HG03108 (cell line): ENCODE measurements at regions not wholly inside any gene's neighbourhood (a gene's known extent, or its start where the extent isn't known, plus 50 kb on each side); places are given as distances from the start of the nearest gene placed in this dataset.
"Not testable (repeated sequence)": the region's sequence is repeated elsewhere in the genome, so short reads cannot be mapped to it uniquely, and the experiment has no call there.

Source experiments
- ATAC-seq: cut with Tn5 transposase; IDR thresholded peaks from one replicate; pipeline ENCODE4 v1.9.1; 2021; ENCODE audit warnings: moderate library complexity; ENCODE audit not compliant: unreplicated experiment

GRCh38 chr13:76668141-76668540 is 218.1 kb downstream of the KCTD12 start:
- no peak for ATAC-seq

- no peak for ATAC-seq
Measured at GRCh38 chr13:76667551-76667950, 218.7 kb downstream of the KCTD12 start.

GRCh38 chr13:76663592-76664335 is 222.4 kb downstream of the KCTD12 start:
- ATAC-seq, result no peak

- ATAC-seq, result not testable (repeated sequence)
Measured at GRCh38 chr13:76659074-76659473, 227.1 kb downstream of the KCTD12 start.

- no peak for ATAC-seq
Measured at GRCh38 chr13:76656500-76656899, 229.7 kb downstream of the KCTD12 start.

- no peak for ATAC-seq
Measured at GRCh38 chr13:76656056-76656455, 230.1 kb downstream of the KCTD12 start.

GRCh38 chr13:76654263-76654662 is 231.9 kb downstream of the KCTD12 start:
- no peak for ATAC-seq

GRCh38 chr13:76651286-76651685 is 234.9 kb downstream of the KCTD12 start:
- no peak for ATAC-seq

- no peak for ATAC-seq
Measured at GRCh38 chr13:76647550-76647949, 238.7 kb downstream of the KCTD12 start.

- ATAC-seq, result no peak
Measured at GRCh38 chr13:76646946-76647345, 239.3 kb downstream of the KCTD12 start.

- no peak for ATAC-seq
Measured at GRCh38 chr13:76645632-76646031, 240.6 kb downstream of the KCTD12 start.

GRCh38 chr13:76644906-76645305 is 241.3 kb downstream of the KCTD12 start:
- no peak for ATAC-seq

GRCh38 chr13:76643596-76643995 is 242.6 kb downstream of the KCTD12 start:
- ATAC-seq, result no peak

GRCh38 chr13:76641056-76641455 is 245.1 kb downstream of the KCTD12 start:
- no peak for ATAC-seq

- ATAC-seq, result no peak
Measured at GRCh38 chr13:76638882-76639281, 247.3 kb downstream of the KCTD12 start.

GRCh38 chr13:76638181-76638580 is 248.0 kb downstream of the KCTD12 start:
- ATAC-seq, result no peak

- no peak for ATAC-seq
Measured at GRCh38 chr13:76637641-76638141, 248.5 kb downstream of the KCTD12 start.

- no peak for ATAC-seq
Measured at GRCh38 chr13:76636829-76637228, 249.4 kb downstream of the KCTD12 start.

GRCh38 chr13:76635232-76636230 is 250.7 kb downstream of the KCTD12 start:
- no peak for ATAC-seq

- ATAC-seq, result no peak
Measured at GRCh38 chr13:76634431-76635191, 251.6 kb downstream of the KCTD12 start.
